SK-N-SH (cell line): ENCODE measurements at regions not wholly inside any gene's neighbourhood (a gene's known extent, or its start where the extent isn't known, plus 50 kb on each side); places are given as distances from the start of the nearest gene placed in this dataset.

Experiments used
- CTCF ChIA-PET: fragments of 300-600, 350-600 bp; formaldehyde crosslinking; extraction: SDS; loops from one replicate; lab custom pipeline; 2021; lab: Yijun Ruan, JAX
- POLR2A ChIA-PET: fragments of 350-600 bp; sonication (Branson Sonifier 250); formaldehyde crosslinking; extraction: SDS; loops from one replicate; lab custom pipeline; 2020; ENCODE audit warnings: antibody characterized with exemption, inconsistent platforms; lab: Yijun Ruan, JAX
- DNase-seq: peaks from one replicate; pipeline ENCODE4 v3.0.0; 2012
- H2AFZ ChIP-seq: fragments of 200-600 bp; sonication (generic); 2 replicates; pipeline ENCODE4 v1.8.1; 2016; ENCODE audit warnings: antibody characterized with exemption, mild to moderate bottlenecking, low read depth
- H3F3A ChIP-seq: fragments of 200-600 bp; sonication (generic); replicated peaks from 2 replicates; pipeline ENCODE3; 2016; ENCODE audit warnings: antibody characterized with exemption, mild to moderate bottlenecking; ENCODE audit not compliant: insufficient read depth
- H3K27ac ChIP-seq, 2 experiments: fragments of 200-500 bp in 1 of 2; fragments of 200-600 bp in 1 of 2; sonication (Bioruptor generic) in 1 of 2; sonication (generic), shearing (Covaris generic) in 1 of 2; 2 replicates each; pipeline versions ENCODE4 v1.5.1 to v1.6.1; 2014 to 2016; ENCODE audit warnings: low read depth in 2 of 2, inconsistent platforms in 1 of 2, low read length in 1 of 2, mild to moderate bottlenecking in 1 of 2, mixed read lengths in 1 of 2
- H3K27me3 ChIP-seq: fragments of 200-600 bp; sonication (generic), shearing (Covaris generic); 2 replicates; pipeline ENCODE4 v1.6.1; 2016; ENCODE audit warnings: mixed run types; ENCODE audit not compliant: insufficient read depth
- H3K36me3 ChIP-seq, 2 experiments: fragments of 200-500 bp in 1 of 2; fragments of 200-600 bp in 1 of 2; sonication (Bioruptor generic) in 1 of 2; sonication (generic) in 1 of 2; replicated peaks in 1 of 2; 2 replicates each; pipeline versions ENCODE3 to v1.5.1; 2014 to 2016; ENCODE audit warnings: low read length in 1 of 2, mild to moderate bottlenecking in 1 of 2; ENCODE audit not compliant: insufficient read depth in 2 of 2, control insufficient read depth in 1 of 2
- H3K4me1 ChIP-seq, 2 experiments: fragments of 200-500 bp in 1 of 2; fragments of 200-600 bp in 1 of 2; sonication (Bioruptor generic) in 1 of 2; sonication (generic), shearing (Covaris generic) in 1 of 2; 2 replicates each; pipeline versions ENCODE4 v1.5.1 to v1.6.1; 2014 to 2016; ENCODE audit warnings: low read depth in 1 of 2, low read length in 1 of 2, mixed run types in 1 of 2; ENCODE audit not compliant: insufficient read depth in 2 of 2, control insufficient read depth in 1 of 2
- H3K4me2 ChIP-seq: fragments of 200-600 bp; sonication (generic), shearing (Covaris generic); 2 replicates; pipeline ENCODE4 v1.6.1; 2017; ENCODE audit warnings: mixed run types
- H3K4me3 ChIP-seq, 2 experiments: fragments of 200-500 bp in 1 of 2; fragments of 200-600 bp in 1 of 2; sonication (Bioruptor generic) in 1 of 2; sonication (generic), shearing (Covaris generic) in 1 of 2; 2 replicates each; pipeline versions ENCODE4 v1.5.1 to v1.8.1; 2014 to 2016; ENCODE audit warnings: low read depth in 2 of 2, inconsistent platforms in 1 of 2, low read length in 1 of 2, mild to moderate bottlenecking in 1 of 2, mixed read lengths in 1 of 2, moderate library complexity in 1 of 2
- H3K79me2 ChIP-seq: fragments of 200-600 bp; sonication (generic); 2 replicates; pipeline ENCODE4 v1.8.1; 2017; ENCODE audit warnings: mild to moderate bottlenecking; ENCODE audit not compliant: insufficient read depth
- H3K9ac ChIP-seq: fragments of 200-600 bp; sonication (generic); 2 replicates; pipeline ENCODE4 v1.6.1; 2017; ENCODE audit warnings: mixed run types
- H3K9me2 ChIP-seq: fragments of 200-600 bp; sonication (generic); 2 replicates; pipeline ENCODE4 v1.6.1; 2017; ENCODE audit warnings: mixed run types
- H3K9me3 ChIP-seq: fragments of 200-600 bp; sonication (generic); 2 replicates; pipeline ENCODE4 v1.6.1; 2017; ENCODE audit warnings: mixed run types, mild to moderate bottlenecking, moderate library complexity
- H4K20me1 ChIP-seq: fragments of 200-600 bp; sonication (generic); 2 replicates; pipeline ENCODE4 v1.6.1; 2017; ENCODE audit warnings: mild to moderate bottlenecking, mixed run types; ENCODE audit not compliant: insufficient read depth
- CTCF ChIP-seq: fragments of 200-600 bp; sonication (generic); IDR thresholded peaks from 2 replicates; pipeline ENCODE4 v1.6.1; 2017; ENCODE audit warnings: antibody characterized with exemption, mild to moderate bottlenecking, moderate library complexity
- FOSL2 ChIP-seq: IDR thresholded peaks from 2 replicates; pipeline ENCODE4 v1.4.0; 2012; ENCODE audit warnings: low read depth, mild to moderate bottlenecking, moderate library complexity, borderline replicate concordance
- FOXJ3 ChIP-seq: sonication (generic); formaldehyde crosslinking; IDR thresholded peaks from 2 replicates; pipeline ENCODE4 v1.5.1; 2020; ENCODE audit warnings: mild to moderate bottlenecking, missing genetic modification reagents
- FOXM1 ChIP-seq: IDR thresholded peaks from 2 replicates; pipeline ENCODE4 v1.4.0; 2012; ENCODE audit warnings: low read depth, mild to moderate bottlenecking
- IRF3 ChIP-seq: fragments of 150-350 bp; IDR thresholded peaks from 2 replicates; pipeline ENCODE4 v1.6.1; 2016; ENCODE audit warnings: mild to moderate bottlenecking, low read depth, low read length
- MEF2A ChIP-seq: IDR thresholded peaks from 2 replicates; pipeline ENCODE4 v1.4.0; 2012; ENCODE audit warnings: low read depth, borderline replicate concordance
- NRF1 ChIP-seq: IDR thresholded peaks from 2 replicates; pipeline ENCODE4 v1.6.1; 2012; ENCODE audit warnings: low read depth, mild to moderate bottlenecking, low read length
- PBX3 ChIP-seq: IDR thresholded peaks from 2 replicates; pipeline ENCODE4; 2012
- POLR2AphosphoS5 ChIP-seq: IDR thresholded peaks from 2 replicates; pipeline ENCODE4 v1.6.1; 2012; ENCODE audit warnings: low read depth, low read length
- RAD21 ChIP-seq: IDR thresholded peaks from 2 replicates; pipeline ENCODE4 v1.6.1; 2012; ENCODE audit warnings: mild to moderate bottlenecking, low read length
- RCOR1 ChIP-seq: fragments of 150-350 bp; IDR thresholded peaks from 2 replicates; pipeline ENCODE4 v1.6.1; 2017; ENCODE audit warnings: antibody characterized with exemption, low read length
- REST ChIP-seq: IDR thresholded peaks from 2 replicates; pipeline ENCODE4 v1.6.1; 2012; ENCODE audit warnings: mild to moderate bottlenecking, low read depth, low read length, moderate library complexity
- RXRA ChIP-seq: IDR thresholded peaks from 2 replicates; pipeline ENCODE4 v1.4.0; 2012; ENCODE audit warnings: low read depth, mild to moderate bottlenecking, borderline replicate concordance
- SMC3 ChIP-seq: IDR thresholded peaks from 2 replicates; pipeline ENCODE4 v1.6.1; 2012; ENCODE audit warnings: low read depth, low read length, improper control_type of control experiment
- TCF12 ChIP-seq: IDR thresholded peaks from 2 replicates; pipeline ENCODE4 v1.4.0; 2012
- USF1 ChIP-seq: IDR thresholded peaks from 2 replicates; pipeline ENCODE4 v1.4.0; 2012; ENCODE audit warnings: low read depth, borderline replicate concordance
- USF2 ChIP-seq: fragments of 150-350 bp; IDR thresholded peaks from 2 replicates; pipeline ENCODE4 v1.6.1; 2017; ENCODE audit warnings: antibody characterized with exemption, low read length, low read depth, borderline replicate concordance
- YY1 ChIP-seq: IDR thresholded peaks from 2 replicates; pipeline ENCODE4 v1.4.0; 2012; ENCODE audit warnings: low read depth, mild to moderate bottlenecking
- ZBTB33 ChIP-seq: IDR thresholded peaks from 2 replicates; pipeline ENCODE4 v1.4.0; 2012; ENCODE audit warnings: low read depth, borderline replicate concordance
- WGBS: methylation state at CpG from one replicate; pipeline ENCODE4 v1.1.6; 2017; ENCODE audit warnings: low lambda C conversion rate; 5-methylcytosine and 5-hydroxymethylcytosine counted together

- no peak overlapping the region for H3K4me2 ChIP-seq
- H3K4me3 ChIP-seq = no peak overlapping the region
- WGBS = 49% methylated on average over 6 of the region's 6 CpGs
- H3K36me3 ChIP-seq = no peaks in the 10 kb centered on the region
- POLR2A ChIA-PET = no interaction called here
- H3K27me3 ChIP-seq = no peaks in the 10 kb centered on the region; the same call in 1 of the 2 replicates
- no peaks in the 10 kb centered on the region for H3K9me3 ChIP-seq
- CTCF ChIA-PET = interaction anchor here (1.0 to 1.3 kb wide), 2 partner anchors 206 to 356 kb away, joined by 3 to 4 read pairs; partner anchors contain the start of genes MRPS6 and SLC5A3
- H3K79me2 ChIP-seq = no peaks in the 10 kb centered on the region
- no peak overlapping the region for H3K9ac ChIP-seq
- H3K9me2 ChIP-seq = no peaks in the 10 kb centered on the region
- no peak overlapping the region for H3K27ac ChIP-seq
- no peak for DNase-seq
- H3F3A ChIP-seq = no peaks in the 10 kb centered on the region
- TF ChIP-seq TCF12 (no peak), NRF1 (no peak), IRF3 (no peak), FOXJ3 (CRISPR knock-in tag) (no peak), RCOR1 (no peak), YY1 (no peak), USF1 (no peak), PBX3 (no peak), USF2 (no peak), POLR2AphosphoS5 (no peak), SMC3 (no peak), RXRA (no peak), MEF2A (no peak), REST (no peak), RAD21 (no peak), FOSL2 (no peak), ZBTB33 (no peak), CTCF (no peak), FOXM1 (no peak)
- H2AFZ ChIP-seq = no peak overlapping the region
- H4K20me1 ChIP-seq = no peaks in the 10 kb centered on the region
- H3K4me1 ChIP-seq = peaks cover 0 to 11% of the 10 kb centered on the region in 2 experiments; a peak in 1 of 4 replicates
Observed at GRCh38 chr21:34279285-34279684, 84.5 kb upstream of the KCNE2 start.
